GM12878 (cell line): ENCODE measurements at regions not wholly inside any gene's neighbourhood (a gene's known extent, or its start where the extent isn't known, plus 50 kb on each side); places are given as distances from the start of the nearest gene placed in this dataset.

Experiments used
- ATAC-seq: fragments of 200-7000 bp; cut with Tn5 transposase; 3 replicates; pipeline ENCODE4 v1.9.1; 2020; ENCODE audit warnings: mild to moderate bottlenecking, moderate library complexity
- BruUV-seq: library from RNA; stranded (reverse); fragments of 400-500 nt; replicated peaks from 2 replicates; lab custom pipeline; 2021; lab: Mats Ljungman, UMichigan
- CTCF ChIA-PET: fragments of 300-600 bp; sonication (Branson Sonifier 250); formaldehyde crosslinking; extraction: SDS; loops from one replicate; lab custom pipeline; 2021; ENCODE audit warnings: inconsistent platforms; lab: Yijun Ruan, JAX
- POLR2A ChIA-PET: fragments of 350-600 bp; formaldehyde crosslinking; extraction: SDS; loops from one replicate; lab custom pipeline; 2021; ENCODE audit warnings: inconsistent platforms; lab: Charles Lee
- RAD21 ChIA-PET: fragments of 300-600 bp; sonication (Branson Sonifier 250); formaldehyde crosslinking; loops from one replicate; lab custom pipeline; 2023; ENCODE audit warnings: antibody characterized with exemption; ENCODE audit not compliant: unreplicated experiment; lab: Charles Lee
- SMC1A ChIA-PET: fragments of 300-600 bp; sonication (Branson Sonifier 250); formaldehyde crosslinking; loops from one replicate; lab custom pipeline; 2023; ENCODE audit not compliant: unreplicated experiment, uncharacterized antibody; lab: Charles Lee
- DNase-seq: peaks from one replicate; pipeline ENCODE4 v3.0.0-alpha.2; 2011; ENCODE audit warnings: low read depth, low spot score
- FAIRE-seq: peaks from 3 replicates; lab custom pipeline; 2011; peaks lifted over from hg19 to GRCh38; lab: Jason Lieb, UNC
- H2AFZ ChIP-seq: 2 replicates; pipeline ENCODE4 v1.6.0; 2011; ENCODE audit warnings: low read depth, low read length, control low read depth; ENCODE audit not compliant: control insufficient read depth
- H3K27ac ChIP-seq: 2 replicates; pipeline ENCODE4 v1.5.1; 2011; ENCODE audit warnings: control low read depth; ENCODE audit not compliant: control insufficient read depth, insufficient read depth
- H3K27me3 ChIP-seq, 2 experiments: replicated peaks in 1 of 2; 2 replicates each; pipeline versions ENCODE4 v1.6.0 to v1.6.1; 2011; ENCODE audit warnings: low read length in 1 of 2; ENCODE audit not compliant: control insufficient read depth in 2 of 2, insufficient read depth in 2 of 2
- H3K36me3 ChIP-seq, 2 experiments: 2 replicates each; pipeline ENCODE4 v1.5.1; 2011; ENCODE audit warnings: low read length in 1 of 2; ENCODE audit not compliant: control insufficient read depth in 2 of 2, insufficient read depth in 2 of 2
- H3K4me1 ChIP-seq: 2 replicates; pipeline ENCODE4 v1.6.1; 2011; ENCODE audit warnings: mild to moderate bottlenecking, low read length, moderate library complexity, mixed read lengths; ENCODE audit not compliant: control insufficient read depth, insufficient read depth
- H3K4me2 ChIP-seq: 2 replicates; pipeline ENCODE4 v1.6.0; 2011; ENCODE audit warnings: control low read depth; ENCODE audit not compliant: control insufficient read depth, insufficient read depth
- H3K4me3 ChIP-seq: fragments of 200-600 bp; sonication (generic); 2 replicates; pipeline ENCODE4 v1.5.1; 2016
- H3K79me2 ChIP-seq: 2 replicates; pipeline ENCODE4 v1.6.0; 2011; ENCODE audit warnings: low read length; ENCODE audit not compliant: control insufficient read depth, insufficient read depth
- H3K9ac ChIP-seq: 2 replicates; pipeline ENCODE4 v1.8.0; 2011; ENCODE audit warnings: low read length, control low read depth, mixed read lengths; ENCODE audit not compliant: control insufficient read depth, insufficient read depth
- H3K9me3 ChIP-seq: replicated peaks from 3 replicates; pipeline ENCODE4 v1.5.1; 2011; ENCODE audit warnings: mild to moderate bottlenecking, low read length; ENCODE audit not compliant: control insufficient read depth, insufficient read depth
- H4K20me1 ChIP-seq: 2 replicates; pipeline ENCODE4 v1.6.0; 2011; ENCODE audit not compliant: control insufficient read depth, insufficient read depth
- ATF3 ChIP-seq: IDR thresholded peaks from 2 replicates; pipeline ENCODE4 v1.6.1; 2011; ENCODE audit warnings: low read depth, mild to moderate bottlenecking, low read length, moderate library complexity, borderline replicate concordance; ENCODE audit errors: extremely low read depth
- BCL11A ChIP-seq: IDR thresholded peaks from 2 replicates; pipeline ENCODE4 v1.6.1; 2011; ENCODE audit warnings: low read depth, low read length
- BMI1 ChIP-seq: fragments of 450-650 bp; IDR thresholded peaks from 2 replicates; pipeline ENCODE4 v1.6.1; 2016; ENCODE audit warnings: mild to moderate bottlenecking, moderate library complexity, borderline replicate concordance
- CREM ChIP-seq: IDR thresholded peaks from 2 replicates; pipeline ENCODE4 v1.6.1; 2014; ENCODE audit warnings: antibody characterized with exemption, low read depth
- GABPA ChIP-seq: IDR thresholded peaks from 2 replicates; pipeline ENCODE4 v1.6.1; 2014; ENCODE audit warnings: antibody characterized with exemption, low read depth, mild to moderate bottlenecking, inconsistent platforms
- JUND ChIP-seq: IDR thresholded peaks from 2 replicates; pipeline ENCODE4 v1.6.1; 2012; ENCODE audit warnings: low read depth, mild to moderate bottlenecking, low read length, improper control_type of control experiment, moderate library complexity
- KDM1A ChIP-seq: fragments of 200-600 bp; sonication (generic); IDR thresholded peaks from 2 replicates; pipeline ENCODE4 v1.6.1; 2016; ENCODE audit warnings: borderline replicate concordance
- MAX ChIP-seq: IDR thresholded peaks from 2 replicates; pipeline ENCODE4 v1.6.1; 2012; ENCODE audit warnings: low read depth, low read length, improper control_type of control experiment
- MEF2A ChIP-seq: IDR thresholded peaks from 2 replicates; pipeline ENCODE4 v1.6.1; 2011; ENCODE audit warnings: low read depth, mild to moderate bottlenecking, low read length, moderate library complexity; ENCODE audit not compliant: insufficient read depth
- MXI1 ChIP-seq: fragments of 150-350 bp; IDR thresholded peaks from 2 replicates; pipeline ENCODE4 v1.6.1; 2011; ENCODE audit warnings: low read depth, mild to moderate bottlenecking, inconsistent platforms, low read length, improper control_type of control experiment
- NR2C1 ChIP-seq: fragments of 450-650 bp; IDR thresholded peaks from 2 replicates; pipeline ENCODE4 v1.6.1; 2017; ENCODE audit warnings: antibody characterized with exemption, mild to moderate bottlenecking, moderate library complexity
- PAX8 ChIP-seq: fragments of 450-650 bp; IDR thresholded peaks from 2 replicates; pipeline ENCODE4 v1.6.1; 2017; ENCODE audit warnings: mild to moderate bottlenecking, moderate library complexity
- RAD51 ChIP-seq: fragments of 450-650 bp; IDR thresholded peaks from 2 replicates; pipeline ENCODE4 v1.6.1; 2016; ENCODE audit warnings: moderate library complexity, mild to moderate bottlenecking, inconsistent platforms
- SREBF2 ChIP-seq: IDR thresholded peaks from 2 replicates; pipeline ENCODE4 v1.6.1; 2012; ENCODE audit warnings: mild to moderate bottlenecking, low read length
- SUZ12 ChIP-seq: fragments of 200-600 bp; sonication (generic); IDR thresholded peaks from one replicate; pipeline ENCODE4 v1.6.1; 2018; ENCODE audit warnings: antibody characterized with exemption, mild to moderate bottlenecking; ENCODE audit not compliant: unreplicated experiment
- YY1 ChIP-seq: IDR thresholded peaks from 2 replicates; pipeline ENCODE4 v1.6.1; 2011; ENCODE audit warnings: low read depth, mild to moderate bottlenecking, low read length
- ZNF384 ChIP-seq: IDR thresholded peaks from 2 replicates; pipeline ENCODE4 v1.6.1; 2012; ENCODE audit warnings: low read depth, mild to moderate bottlenecking, low read length, improper control_type of control experiment, borderline replicate concordance
- WGBS: methylation state at CpG from one replicate; pipeline ENCODE4 v1.1.6; 2016; ENCODE audit warnings: low lambda C conversion rate; ENCODE audit not compliant: insufficient replicate concordance, insufficient coverage; ENCODE audit errors: missing lambda C conversion rate; 5-methylcytosine and 5-hydroxymethylcytosine counted together
- in situ Hi-C: fragments of 300-500 bp; cut with MboI; formaldehyde crosslinking; loops from 9 replicates; pipeline ENCODE4 v1.14.3; 2018; ENCODE audit warnings: mixed read lengths
- intact Hi-C: fragments of 100-400 bp; cut with micrococcal nuclease; formaldehyde crosslinking; loops from one replicate; pipeline ENCODE4 v1.14.2; 2022; ENCODE audit not compliant: unreplicated experiment
- TF ChIP-seq, protein P1 (sequence below): IDR thresholded peaks from 2 replicates; pipeline ENCODE4 v1.6.1; 2011; ENCODE audit warnings: borderline replicate concordance, low read depth, mild to moderate bottlenecking, moderate library complexity, mixed read lengths, low read length; ENCODE audit not compliant: insufficient read depth; ENCODE audit errors: extremely low read length
- TF ChIP-seq, protein P2 (sequence below): IDR thresholded peaks from 2 replicates; pipeline ENCODE4 v1.6.1; 2012; ENCODE audit warnings: mild to moderate bottlenecking, low read depth, low read length

DNA sequence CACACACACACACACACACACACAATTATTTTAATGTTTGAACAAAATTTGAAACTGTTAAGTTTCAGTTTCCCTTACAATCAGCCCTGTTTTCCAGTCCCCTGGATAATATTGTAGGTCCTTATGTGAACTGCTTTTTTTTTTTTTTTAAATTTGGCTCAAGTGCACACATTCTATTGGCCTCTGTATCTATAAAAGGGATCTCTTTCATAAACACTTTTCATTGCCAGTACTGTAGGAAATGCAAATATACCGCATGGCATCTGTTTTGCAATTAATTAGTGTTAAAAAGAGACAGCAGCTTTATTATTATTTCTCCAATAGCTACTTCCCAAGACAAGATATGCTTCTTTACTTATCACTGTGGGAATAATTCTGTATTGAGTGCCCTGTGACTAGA, 738.7 kb downstream of the EPHA4 start:
- CTCF ChIA-PET, result no interaction called here
- no peak for TF ChIP-seq MEF2A
- TF ChIP-seq RAD51, result no peak
- TF ChIP-seq, protein P1, sequence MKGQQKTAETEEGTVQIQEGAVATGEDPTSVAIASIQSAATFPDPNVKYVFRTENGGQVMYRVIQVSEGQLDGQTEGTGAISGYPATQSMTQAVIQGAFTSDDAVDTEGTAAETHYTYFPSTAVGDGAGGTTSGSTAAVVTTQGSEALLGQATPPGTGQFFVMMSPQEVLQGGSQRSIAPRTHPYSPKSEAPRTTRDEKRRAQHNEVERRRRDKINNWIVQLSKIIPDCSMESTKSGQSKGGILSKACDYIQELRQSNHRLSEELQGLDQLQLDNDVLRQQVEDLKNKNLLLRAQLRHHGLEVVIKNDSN, result no peak
- no peak for TF ChIP-seq JUND
- no peak for TF ChIP-seq BMI1
- no peak for TF ChIP-seq SUZ12
- no peak for TF ChIP-seq CREM
- no peak for TF ChIP-seq BCL11A
- no peak for TF ChIP-seq PAX8
- no peak for TF ChIP-seq KDM1A
- no peak for TF ChIP-seq SREBF2
- no peak for TF ChIP-seq NR2C1
- TF ChIP-seq MAX, result no peak
- TF ChIP-seq MXI1, result no peak
- no peak for TF ChIP-seq ZNF384
- TF ChIP-seq YY1, result no peak
- no peak for TF ChIP-seq ATF3
- TF ChIP-seq GABPA, result no peak
- TF ChIP-seq, protein P2, sequence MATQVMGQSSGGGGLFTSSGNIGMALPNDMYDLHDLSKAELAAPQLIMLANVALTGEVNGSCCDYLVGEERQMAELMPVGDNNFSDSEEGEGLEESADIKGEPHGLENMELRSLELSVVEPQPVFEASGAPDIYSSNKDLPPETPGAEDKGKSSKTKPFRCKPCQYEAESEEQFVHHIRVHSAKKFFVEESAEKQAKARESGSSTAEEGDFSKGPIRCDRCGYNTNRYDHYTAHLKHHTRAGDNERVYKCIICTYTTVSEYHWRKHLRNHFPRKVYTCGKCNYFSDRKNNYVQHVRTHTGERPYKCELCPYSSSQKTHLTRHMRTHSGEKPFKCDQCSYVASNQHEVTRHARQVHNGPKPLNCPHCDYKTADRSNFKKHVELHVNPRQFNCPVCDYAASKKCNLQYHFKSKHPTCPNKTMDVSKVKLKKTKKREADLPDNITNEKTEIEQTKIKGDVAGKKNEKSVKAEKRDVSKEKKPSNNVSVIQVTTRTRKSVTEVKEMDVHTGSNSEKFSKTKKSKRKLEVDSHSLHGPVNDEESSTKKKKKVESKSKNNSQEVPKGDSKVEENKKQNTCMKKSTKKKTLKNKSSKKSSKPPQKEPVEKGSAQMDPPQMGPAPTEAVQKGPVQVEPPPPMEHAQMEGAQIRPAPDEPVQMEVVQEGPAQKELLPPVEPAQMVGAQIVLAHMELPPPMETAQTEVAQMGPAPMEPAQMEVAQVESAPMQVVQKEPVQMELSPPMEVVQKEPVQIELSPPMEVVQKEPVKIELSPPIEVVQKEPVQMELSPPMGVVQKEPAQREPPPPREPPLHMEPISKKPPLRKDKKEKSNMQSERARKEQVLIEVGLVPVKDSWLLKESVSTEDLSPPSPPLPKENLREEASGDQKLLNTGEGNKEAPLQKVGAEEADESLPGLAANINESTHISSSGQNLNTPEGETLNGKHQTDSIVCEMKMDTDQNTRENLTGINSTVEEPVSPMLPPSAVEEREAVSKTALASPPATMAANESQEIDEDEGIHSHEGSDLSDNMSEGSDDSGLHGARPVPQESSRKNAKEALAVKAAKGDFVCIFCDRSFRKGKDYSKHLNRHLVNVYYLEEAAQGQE, result no peak
- TF ChIP-seq, all 136 proteins: peak for 0
- Histone ChIP-seq H3K4me2 (no peak overlapping the region), H2AFZ (no peak overlapping the region), H3K4me3 (no peak overlapping the region), H3K9ac (no peak overlapping the region), H3K9me3 (no peaks in the 10 kb centered on the region), H4K20me1 (no peaks in the 10 kb centered on the region), H3K27ac (no peak overlapping the region), H3K4me1 (no peaks in the 10 kb centered on the region), H3K36me3 (no peaks in the 10 kb centered on the region), H3K27me3 (no peaks in the 10 kb centered on the region), H3K79me2 (no peaks in the 10 kb centered on the region)
- ChIA-PET SMC1A (no interaction called here), RAD21 (no interaction called here), POLR2A (no interaction called here)
- 56% methylated on average over 1 of the region's 1 CpG for WGBS
- in situ Hi-C loops (no loop called here), intact Hi-C loops (no loop called here)
- BruUV-seq, result no TSS peak
- DNase-seq (no peak), FAIRE-seq (no peak), ATAC-seq (no peak)
